Lower lobe of right lung (tissue), 2 donors: ENCODE measurements at regions not wholly inside any gene's neighbourhood (a gene's known extent, or its start where the extent isn't known, plus 50 kb on each side); places are given as distances from the start of the nearest gene placed in this dataset.

Experiments used
- ATAC-seq, 2 donors: fragments of 200-7000 bp; cut with Tn5 transposase; one replicate each; pipeline ENCODE4 v1.9.1; 2020 to 2022; ENCODE audit warnings: mild to moderate bottlenecking in 2 of 2, moderate library complexity in 2 of 2
- DNase-seq: peaks from one replicate; pipeline ENCODE4 v3.0.0-alpha.2; 2020
- H3K27ac ChIP-seq: fragments of 200-600 bp; one replicate; pipeline ENCODE4 v1.8.0; 2022
- H3K27me3 ChIP-seq: fragments of 200-600 bp; one replicate; pipeline ENCODE4 v1.8.0; 2022; ENCODE audit warnings: low read depth
- H3K36me3 ChIP-seq: fragments of 200-600 bp; one replicate; pipeline ENCODE4 v1.8.0; 2022; ENCODE audit warnings: mild to moderate bottlenecking
- H3K4me1 ChIP-seq: fragments of 200-600 bp; one replicate; pipeline ENCODE4 v1.8.0; 2022
- H3K4me3 ChIP-seq: fragments of 200-600 bp; one replicate; pipeline ENCODE4 v1.8.0; 2022; ENCODE audit warnings: mild to moderate bottlenecking
- H3K9me3 ChIP-seq: fragments of 200-600 bp; one replicate; pipeline ENCODE4 v1.8.0; 2022
- CTCF ChIP-seq: fragments of 200-600 bp; IDR thresholded peaks from one replicate; pipeline ENCODE4 v1.8.0; 2022; ENCODE audit warnings: antibody characterized with exemption, mild to moderate bottlenecking
- intact Hi-C: fragments of 100-400 bp; cut with DNase I; formaldehyde crosslinking; loops from one replicate; pipeline ENCODE4 v1.11.0; 2022
- donor health status: DM: no; HTN: yes; CAD: no; lungs with severe emphysema.

- H3K36me3 ChIP-seq: no peaks in the 10 kb centered on the region
- no peak overlapping the region for H3K4me3 ChIP-seq
- no peak for TF ChIP-seq CTCF
- no peaks in the 10 kb centered on the region for H3K4me1 ChIP-seq
- no peaks in the 10 kb centered on the region for H3K27me3 ChIP-seq
- no peak overlapping the region for H3K27ac ChIP-seq
- peaks cover 10% of the 10 kb centered on the region for H3K9me3 ChIP-seq
- ATAC-seq: no peak
- intact Hi-C loops: no loop called here
- no peak for DNase-seq
Observed at GRCh38 chr12:75921622-75922289, 109.8 kb downstream of the PHLDA1 start.

DNA sequence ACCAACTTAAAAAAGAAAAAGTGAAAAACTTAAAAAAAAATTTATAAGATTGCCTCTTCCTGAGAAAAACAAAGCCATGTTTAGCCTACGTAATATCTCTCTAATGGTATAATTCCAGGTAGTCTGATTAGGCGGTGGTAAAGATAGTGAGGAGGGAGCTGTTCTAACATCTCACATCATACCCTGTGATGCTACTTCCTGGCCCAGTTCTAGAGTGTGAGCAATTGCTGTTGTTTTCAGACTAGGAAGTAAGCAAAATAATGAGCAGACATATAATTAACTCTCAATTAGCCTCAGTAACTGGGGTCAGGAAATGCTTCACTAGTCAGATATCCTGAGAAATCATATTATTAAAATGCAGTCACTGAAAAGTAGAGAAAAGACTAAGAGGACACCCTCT, 113.9 kb downstream of the PHLDA1 start:
- no peaks in the 10 kb centered on the region for H3K4me1 ChIP-seq
- DNase-seq (no peak), ATAC-seq (no peak)
- no peaks in the 10 kb centered on the region for H3K36me3 ChIP-seq
- intact Hi-C loops: no loop called here
- no peak overlapping the region for H3K4me3 ChIP-seq
- H3K9me3 ChIP-seq: no peaks in the 10 kb centered on the region
- TF ChIP-seq CTCF: no peak
- no peaks in the 10 kb centered on the region for H3K27me3 ChIP-seq
- no peak overlapping the region for H3K27ac ChIP-seq

DNA sequence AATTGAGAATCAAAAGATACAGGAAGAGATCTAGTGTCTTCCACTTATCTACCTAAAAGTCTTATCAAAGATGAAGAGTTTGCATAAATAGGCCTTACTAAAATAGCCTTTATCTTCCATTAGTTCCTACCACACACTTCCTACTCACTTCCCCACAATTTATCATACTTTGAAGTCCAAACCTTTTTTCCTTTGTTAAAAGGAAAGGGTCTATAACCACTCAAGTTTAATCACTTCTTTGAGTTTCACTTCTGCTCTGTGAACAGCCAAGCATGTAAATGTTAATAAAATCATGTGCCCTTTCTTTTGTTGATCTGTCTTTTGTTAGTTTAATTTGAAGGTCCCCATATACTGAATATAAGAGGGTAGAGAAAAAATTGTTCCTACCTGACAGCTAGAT, 114.5 kb downstream of the PHLDA1 start:
- Histone ChIP-seq H3K36me3 (no peaks in the 10 kb centered on the region), H3K9me3 (no peaks in the 10 kb centered on the region), H3K4me3 (no peak overlapping the region), H3K27me3 (no peaks in the 10 kb centered on the region), H3K4me1 (no peaks in the 10 kb centered on the region), H3K27ac (no peak overlapping the region)
- DNase-seq (no peak), ATAC-seq (no peak)
- no peak for TF ChIP-seq CTCF
- intact Hi-C loops: no loop called here

DNA sequence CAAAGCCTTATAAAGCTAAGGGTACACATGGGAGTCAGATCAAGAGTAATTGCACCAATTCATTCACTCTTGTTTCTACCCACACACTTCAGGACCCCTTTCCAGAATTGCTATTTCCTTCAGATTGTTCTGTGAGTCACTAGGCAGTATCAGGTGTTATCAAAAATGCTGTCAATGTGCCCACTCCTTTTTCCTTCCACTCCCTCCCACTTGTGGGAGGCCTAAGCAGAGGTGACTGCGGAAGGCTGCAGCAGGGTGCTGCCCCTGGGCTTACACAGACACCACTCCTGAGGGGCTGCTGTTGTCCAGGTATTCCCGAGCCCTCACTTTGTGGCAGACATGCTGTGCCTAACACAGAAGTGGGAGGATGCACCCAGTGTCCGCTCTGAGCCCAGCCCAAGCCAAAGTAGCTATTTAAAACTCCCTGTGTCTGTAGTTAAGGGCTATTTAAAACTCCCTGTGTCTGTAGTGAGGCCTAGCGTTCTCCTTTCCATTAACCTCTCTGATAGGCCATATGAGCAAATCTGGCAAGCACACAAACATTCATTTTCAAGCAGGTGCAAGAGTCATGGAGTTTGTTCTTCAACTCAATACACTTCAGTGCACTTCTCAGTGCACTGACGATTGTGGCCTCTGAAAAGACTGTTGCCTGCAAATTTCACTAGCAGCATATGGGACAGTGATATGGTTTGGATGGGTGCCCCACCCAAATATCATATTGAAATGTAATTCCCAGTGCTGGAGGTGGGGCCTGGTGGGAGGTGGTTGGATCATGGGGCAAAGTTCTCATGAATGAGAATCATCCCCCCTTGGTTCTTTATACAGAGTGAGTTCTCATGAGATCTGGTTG, 117.8 kb downstream of the PHLDA1 start:
- Histone ChIP-seq H3K4me1 (peaks cover 18% of the 10 kb centered on the region), H3K9me3 (no peaks in the 10 kb centered on the region), H3K27me3 (no peaks in the 10 kb centered on the region), H3K27ac (no peak overlapping the region), H3K36me3 (no peaks in the 10 kb centered on the region), H3K4me3 (no peak overlapping the region)
- ATAC-seq (peak; percentile 59 to 65), DNase-seq (no peak)
- intact Hi-C loops: no loop called here
- TF ChIP-seq CTCF: no peak

DNA sequence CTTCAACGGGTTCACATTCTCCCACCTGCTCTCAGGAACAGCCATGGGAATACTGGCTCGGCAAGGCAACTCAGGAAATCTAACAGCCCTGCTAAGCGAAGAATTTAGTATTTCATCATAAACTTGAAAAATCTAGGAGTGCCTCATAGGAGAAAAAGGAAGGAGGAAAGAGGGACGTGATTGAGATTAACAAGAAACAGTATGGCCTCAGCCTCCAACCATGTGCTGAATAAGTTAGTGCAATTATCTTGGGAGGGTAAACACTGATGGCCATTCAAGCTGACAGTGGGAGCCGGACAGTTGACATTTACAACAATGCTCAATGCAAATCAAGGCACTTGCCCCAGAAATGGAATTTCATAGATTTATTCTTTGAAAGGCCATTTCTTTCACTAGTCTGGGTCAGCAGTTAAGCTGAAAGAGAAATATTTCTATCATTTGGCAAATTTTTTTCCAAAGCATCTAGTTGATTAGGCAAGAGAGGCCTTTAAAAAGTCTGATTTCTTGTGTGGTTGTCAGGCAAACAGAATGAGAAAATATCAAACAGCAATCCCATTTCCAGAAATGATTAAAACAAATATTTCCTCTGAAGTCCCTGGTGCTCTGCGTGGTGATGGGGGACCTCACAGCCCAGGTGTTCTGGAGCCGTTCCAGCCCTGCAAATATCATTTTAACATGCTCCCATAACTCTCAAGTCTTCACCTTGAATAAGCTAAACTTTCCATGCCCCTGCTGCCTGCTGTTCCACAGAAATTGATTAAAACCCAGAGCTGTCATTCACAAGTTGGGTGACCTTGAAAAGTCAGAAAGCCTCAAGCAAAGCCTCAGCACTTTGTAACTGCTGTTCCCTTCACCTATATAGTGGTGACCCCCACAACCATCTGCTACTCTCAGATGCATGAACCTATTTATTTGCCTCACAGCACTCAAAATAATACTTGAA, 121.6 kb downstream of the PHLDA1 start:
- H3K27ac ChIP-seq: peak overlapping the region; percentile 61
- H3K4me3 ChIP-seq: no peak overlapping the region
- no peaks in the 10 kb centered on the region for H3K27me3 ChIP-seq
- no peak for ATAC-seq
- H3K36me3 ChIP-seq: no peaks in the 10 kb centered on the region
- H3K9me3 ChIP-seq: no peaks in the 10 kb centered on the region
- intact Hi-C loops: no loop called here
- no peak for TF ChIP-seq CTCF
- peaks cover 19% of the 10 kb centered on the region for H3K4me1 ChIP-seq
- DNase-seq: no peak
